H9 (cell line): ENCODE measurements at regions not wholly inside any gene's neighbourhood (a gene's known extent, or its start where the extent isn't known, plus 50 kb on each side); places are given as distances from the start of the nearest gene placed in this dataset.
"Not testable (repeated sequence)": the region's sequence is repeated elsewhere in the genome, so short reads cannot be mapped to it uniquely, and the experiment has no call there.

Experiments used
- DNase-seq: peaks from one replicate; pipeline ENCODE4 v3.0.0-alpha.2; 2017
- H2AFZ ChIP-seq: one replicate; pipeline ENCODE4 v1.6.1; 2013; ENCODE audit warnings: mild to moderate bottlenecking, low read length, control low read depth, moderate library complexity
- H2AK5ac ChIP-seq: 2 replicates; pipeline ENCODE4 v1.6.1; 2013; ENCODE audit warnings: low read length, control low read depth, mixed read lengths; ENCODE audit not compliant: insufficient read length
- H2BK120ac ChIP-seq: one replicate; pipeline ENCODE4 v1.6.1; 2013; ENCODE audit warnings: low read depth, mild to moderate bottlenecking, low read length, control low read depth, inconsistent platforms; ENCODE audit not compliant: poor library complexity, severe bottlenecking
- H2BK12ac ChIP-seq: 2 replicates; pipeline ENCODE4 v1.6.1; 2013; ENCODE audit warnings: low read length, control low read depth, mixed read lengths, low read depth; ENCODE audit not compliant: insufficient read length
- H2BK15ac ChIP-seq: 2 replicates; pipeline ENCODE4 v1.6.1; 2013; ENCODE audit warnings: low read depth, low read length, control low read depth
- H2BK20ac ChIP-seq: one replicate; pipeline ENCODE4 v1.6.1; 2013; ENCODE audit warnings: low read depth, mild to moderate bottlenecking, low read length, control low read depth, inconsistent platforms; ENCODE audit not compliant: poor library complexity, severe bottlenecking
- H2BK5ac ChIP-seq: 2 replicates; pipeline ENCODE4 v1.6.1; 2013; ENCODE audit warnings: low read length, control low read depth, mixed read lengths; ENCODE audit not compliant: insufficient read length
- H3K14ac ChIP-seq: 2 replicates; pipeline ENCODE4 v1.6.1; 2013; ENCODE audit warnings: low read length, control low read depth; ENCODE audit not compliant: insufficient read depth
- H3K18ac ChIP-seq: 2 replicates; pipeline ENCODE4 v1.6.1; 2013; ENCODE audit warnings: low read depth, mild to moderate bottlenecking, mixed read lengths, low read length, control low read depth; ENCODE audit not compliant: insufficient read length
- H3K23ac ChIP-seq: 2 replicates; pipeline ENCODE4 v1.6.1; 2013; ENCODE audit warnings: low read length, control low read depth, mixed read lengths, low read depth; ENCODE audit not compliant: insufficient read length
- H3K23me2 ChIP-seq: 2 replicates; pipeline ENCODE4 v1.6.1; 2013; ENCODE audit warnings: low read depth, mild to moderate bottlenecking, mixed read lengths, low read length, control low read depth; ENCODE audit not compliant: insufficient read length, poor library complexity, severe bottlenecking
- H3K27ac ChIP-seq: 2 replicates; pipeline ENCODE4 v1.5.1; 2013; ENCODE audit warnings: low read length, control low read depth, mixed read lengths, low read depth; ENCODE audit not compliant: insufficient read length
- H3K27me3 ChIP-seq: 2 replicates; pipeline ENCODE4 v1.6.1; 2013; ENCODE audit warnings: low read length, control low read depth, inconsistent platforms; ENCODE audit not compliant: insufficient read depth
- H3K4ac ChIP-seq: 2 replicates; pipeline ENCODE4 v1.6.1; 2013; ENCODE audit warnings: low read depth, mild to moderate bottlenecking, control low read depth, inconsistent platforms, low read length, moderate library complexity
- H3K4me1 ChIP-seq: 2 replicates; pipeline ENCODE4 v1.6.1; 2013; ENCODE audit warnings: low read length, control low read depth, inconsistent platforms; ENCODE audit not compliant: insufficient read depth
- H3K4me2 ChIP-seq: 2 replicates; pipeline ENCODE4 v1.6.1; 2013; ENCODE audit warnings: low read length, control low read depth, mixed read lengths; ENCODE audit not compliant: insufficient read length, insufficient read depth
- H3K56ac ChIP-seq: 2 replicates; pipeline ENCODE4 v1.6.1; 2013; ENCODE audit warnings: low read depth, mild to moderate bottlenecking, mixed read lengths, low read length, control low read depth; ENCODE audit not compliant: insufficient read length
- H3K79me1 ChIP-seq: 2 replicates; pipeline ENCODE4 v1.6.1; 2013; ENCODE audit warnings: low read depth, mild to moderate bottlenecking, moderate library complexity, low read length, control low read depth, inconsistent platforms; ENCODE audit not compliant: insufficient read depth, poor library complexity, severe bottlenecking
- H3K79me2 ChIP-seq: 2 replicates; pipeline ENCODE4 v1.6.1; 2013; ENCODE audit warnings: low read length, control low read depth, inconsistent platforms; ENCODE audit not compliant: insufficient read depth
- H3K9ac ChIP-seq: 2 replicates; pipeline ENCODE4 v1.6.1; 2013; ENCODE audit warnings: low read length, control low read depth, mixed read lengths; ENCODE audit not compliant: insufficient read length; ENCODE audit errors: extremely low read depth
- H3K9me3 ChIP-seq: one replicate; pipeline ENCODE4 v1.6.1; 2013; ENCODE audit warnings: low read depth, low read length, inconsistent platforms; ENCODE audit not compliant: control insufficient read depth
- H3T11ph ChIP-seq: one replicate; pipeline ENCODE4 v1.6.1; 2013; ENCODE audit warnings: mild to moderate bottlenecking, low read length, control low read depth, inconsistent platforms
- H4K20me1 ChIP-seq: one replicate; pipeline ENCODE4 v1.6.1; 2013; ENCODE audit not compliant: control insufficient read depth, insufficient read length, insufficient read depth
- H4K5ac ChIP-seq: 2 replicates; pipeline ENCODE4 v1.6.1; 2013; ENCODE audit warnings: low read depth, mild to moderate bottlenecking, mixed read lengths, low read length, control low read depth; ENCODE audit not compliant: insufficient read length
- H4K8ac ChIP-seq: replicated peaks from 2 replicates; pipeline ENCODE4 v1.6.1; 2013; ENCODE audit warnings: low read length, control low read depth, mixed read lengths, low read depth; ENCODE audit not compliant: insufficient read length
- H4K91ac ChIP-seq: 2 replicates; pipeline ENCODE4 v1.6.1; 2013; ENCODE audit warnings: low read depth, mild to moderate bottlenecking, moderate library complexity, mixed read lengths, low read length, control low read depth; ENCODE audit not compliant: insufficient read length
- H3K27ac Mint-ChIP-seq, 3 experiments: 2 replicates in 2 of 3; 3 replicates in 1 of 3; pipeline ENCODE4 v1.8.0; 2020 to 2021; ENCODE audit warnings: mixed read lengths in 3 of 3, mild to moderate bottlenecking in 1 of 3, moderate library complexity in 1 of 3
- H3K27me3 Mint-ChIP-seq: 2 replicates; pipeline ENCODE4 v1.8.0; 2021; ENCODE audit warnings: low read depth, mild to moderate bottlenecking, moderate library complexity, mixed read lengths
- H3K36me3 Mint-ChIP-seq, 3 experiments: 2 replicates in 2 of 3; 3 replicates in 1 of 3; pipeline ENCODE4 v1.8.0; 2020 to 2021; ENCODE audit warnings: low read depth in 3 of 3, mixed read lengths in 3 of 3; ENCODE audit not compliant: insufficient read depth in 1 of 3
- H3K4me1 Mint-ChIP-seq, 2 experiments: 2 replicates each; pipeline ENCODE4 v1.8.0; 2020; ENCODE audit warnings: mixed read lengths in 2 of 2
- H3K4me3 Mint-ChIP-seq, 2 experiments: 2 replicates in 1 of 2; 3 replicates in 1 of 2; pipeline ENCODE4 v1.8.0; 2020 to 2021; ENCODE audit warnings: mild to moderate bottlenecking in 2 of 2, mixed read lengths in 2 of 2, moderate library complexity in 1 of 2
- H3K9me3 Mint-ChIP-seq, 2 experiments: 2 replicates in 1 of 2; 3 replicates in 1 of 2; pipeline ENCODE4 v1.8.0; 2020; ENCODE audit warnings: mild to moderate bottlenecking in 2 of 2, mixed read lengths in 2 of 2, moderate library complexity in 1 of 2
- WGBS: extraction: QIAGEN DNeasy Blood & Tissue Kit; methylation state at CpG from one replicate; pipeline ENCODE4 v1.1.7; 2013; ENCODE audit warnings: missing lambda C conversion rate, low lambda C conversion rate, mixed read lengths; ENCODE audit not compliant: insufficient read length; ENCODE audit errors: extremely low coverage; 5-methylcytosine and 5-hydroxymethylcytosine counted together

DNA sequence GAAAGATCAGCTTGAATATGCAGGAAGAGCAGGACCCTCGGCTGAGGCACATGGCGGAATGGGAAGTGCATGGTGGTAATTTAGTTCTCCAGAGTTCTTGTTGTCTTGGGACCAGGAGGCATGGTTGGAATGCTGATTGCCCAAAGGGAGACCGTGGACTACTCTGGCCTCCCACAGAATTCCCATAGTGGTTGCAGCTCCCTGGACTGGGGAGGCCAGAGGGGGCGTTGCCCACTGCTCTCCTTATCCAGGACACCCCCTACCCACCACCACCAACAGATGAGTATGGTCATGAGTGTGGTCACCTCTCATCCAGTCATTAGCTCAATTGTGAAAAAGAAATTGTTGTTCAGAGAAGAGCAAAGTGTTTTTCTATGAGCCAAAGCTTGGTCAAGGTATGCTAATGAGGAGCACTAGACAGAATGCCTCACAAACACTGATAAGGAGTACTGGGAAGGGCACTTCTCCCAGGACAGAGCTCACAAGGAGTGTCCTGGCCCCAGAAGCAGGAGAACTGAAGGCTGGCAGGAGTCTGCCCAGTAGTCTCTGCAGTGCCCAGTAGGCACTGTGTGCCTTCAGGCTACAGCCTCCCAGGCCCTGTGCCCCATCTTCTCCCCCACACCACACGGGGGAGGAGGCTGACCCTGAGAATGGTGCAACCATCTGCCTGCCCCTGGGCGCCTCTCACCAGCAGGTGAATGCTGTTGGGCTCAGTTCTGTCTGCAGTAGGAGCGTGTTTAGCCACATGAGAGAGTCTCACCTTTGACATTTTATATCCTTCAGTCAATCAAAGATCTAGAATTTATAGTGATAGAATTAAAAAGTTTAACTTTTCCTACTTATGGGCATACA lies 51.4 kb upstream of the NEK3 start:
- H3K18ac ChIP-seq, H3K4me2 ChIP-seq, H2BK20ac ChIP-seq, H3K23me2 ChIP-seq, H2BK12ac ChIP-seq, H3K36me3 Mint-ChIP-seq, H3K4ac ChIP-seq, H3K79me2 ChIP-seq, H2AFZ ChIP-seq, H3K27ac Mint-ChIP-seq, H3T11ph ChIP-seq, H3K4me1 ChIP-seq, H3K9me3 ChIP-seq, H3K9ac ChIP-seq, H4K8ac ChIP-seq, H3K27me3 ChIP-seq, H3K4me3 Mint-ChIP-seq, H3K23ac ChIP-seq, H4K20me1 ChIP-seq, H3K56ac ChIP-seq, H3K79me1 ChIP-seq, H3K9me3 Mint-ChIP-seq, H2BK120ac ChIP-seq, H3K14ac ChIP-seq, DNase-seq, H2BK15ac ChIP-seq, H4K5ac ChIP-seq, H3K4me1 Mint-ChIP-seq, H4K91ac ChIP-seq, H2BK5ac ChIP-seq, H2AK5ac ChIP-seq, H3K27ac ChIP-seq: not testable (repeated sequence)
- peaks cover 13% of the 10 kb centered on the region for H3K27me3 Mint-ChIP-seq
- no CpG with 5 or more reads among the region's 7 CpGs for WGBS
